HCT116 (cell line): ENCODE measurements at regions not wholly inside any gene's neighbourhood (a gene's known extent, or its start where the extent isn't known, plus 50 kb on each side); places are given as distances from the start of the nearest gene placed in this dataset.

ENCODE experiments used
- ATAC-seq: fragments of 200-7000 bp; cut with Tn5 transposase; 2 replicates; pipeline ENCODE4 v1.9.1; 2020; ENCODE audit warnings: mild to moderate bottlenecking, moderate library complexity
- BruUV-seq: library from RNA; stranded (reverse); fragments of 400-500 nt; replicated peaks from 2 replicates; lab custom pipeline; 2021; lab: Mats Ljungman, UMichigan
- CTCF ChIA-PET: fragments of 300-600 bp; sonication (Branson Sonifier 250); formaldehyde crosslinking; loops from one replicate; lab custom pipeline; 2021; ENCODE audit warnings: antibody characterized with exemption; lab: Charles Lee
- POLR2A ChIA-PET: fragments of 300-600, 350-600 bp; sonication (Branson Sonifier 250); formaldehyde crosslinking; loops from one replicate; lab custom pipeline; 2021; ENCODE audit warnings: antibody characterized with exemption; lab: Charles Lee
- RAD21 ChIA-PET, 2 experiments: fragments of 300-600 bp; sonication (Branson Sonifier 250); formaldehyde crosslinking; loops; one replicate each; lab custom pipeline; 2023; ENCODE audit warnings: low total read pairs in 2 of 2; ENCODE audit not compliant: uncharacterized antibody in 2 of 2, unreplicated experiment in 2 of 2, low non-redundant PET in 1 of 2; lab: Charles Lee
- DNase-seq: peaks from one replicate; pipeline ENCODE4 v3.0.0-alpha.2; 2010; ENCODE audit warnings: low read depth, low spot score
- H2AFZ ChIP-seq: fragments of 200-600 bp; shearing (Covaris generic), sonication (generic); 2 replicates; pipeline ENCODE4 v1.6.1; 2017; ENCODE audit warnings: low read depth, mixed run types, mixed read lengths, antibody characterized with exemption, low read length; ENCODE audit not compliant: poor library complexity, severe bottlenecking
- H3K27ac ChIP-seq: 2 replicates; pipeline ENCODE4 v1.5.1; 2012; ENCODE audit warnings: low read depth, low read length
- H3K27me3 ChIP-seq: fragments of 200-600 bp; sonication (generic); 2 replicates; pipeline ENCODE4 v1.6.1; 2016; ENCODE audit warnings: mixed run types, low read length, mixed read lengths; ENCODE audit not compliant: insufficient read depth
- H3K36me3 ChIP-seq, 2 experiments: fragments of 200-500 bp in 1 of 2; fragments of 200-600 bp in 1 of 2; sonication (Bioruptor generic) in 1 of 2; sonication (generic) in 1 of 2; 2 replicates each; pipeline versions ENCODE4 v1.5.1 to v1.6.1; 2014 to 2016; ENCODE audit warnings: low read length in 2 of 2, inconsistent platforms in 1 of 2, mixed read lengths in 1 of 2, mixed run types in 1 of 2; ENCODE audit not compliant: insufficient read depth in 2 of 2, control insufficient read depth in 1 of 2
- H3K4me1 ChIP-seq, 2 experiments: fragments of 200-600 bp in 1 of 2; sonication (generic) in 1 of 2; 2 replicates each; pipeline versions ENCODE4 v1.5.1 to v1.6.1; 2012 to 2017; ENCODE audit warnings: low read length in 2 of 2, inconsistent platforms in 1 of 2, mild to moderate bottlenecking in 1 of 2, mixed read lengths in 1 of 2, mixed run types in 1 of 2, moderate library complexity in 1 of 2; ENCODE audit not compliant: insufficient read depth in 2 of 2, control insufficient read depth in 1 of 2
- H3K4me2 ChIP-seq: fragments of 200-600 bp; sonication (generic); 2 replicates; pipeline ENCODE4 v1.6.1; 2017; ENCODE audit warnings: mixed run types, low read length, mixed read lengths
- H3K4me3 ChIP-seq, 2 experiments: fragments of 200-600 bp in 1 of 2; sonication (generic) in 1 of 2; replicated peaks in 1 of 2; 2 replicates each; pipeline ENCODE4 v1.5.1; 2011 to 2016; ENCODE audit warnings: low read length in 2 of 2, control low read depth in 1 of 2, low read depth in 1 of 2, mild to moderate bottlenecking in 1 of 2, mixed read lengths in 1 of 2, mixed run types in 1 of 2
- H3K79me2 ChIP-seq: fragments of 200-600 bp; sonication (generic); 2 replicates; pipeline ENCODE4 v1.6.1; 2017; ENCODE audit warnings: mild to moderate bottlenecking, mixed run types, low read length, moderate library complexity, mixed read lengths; ENCODE audit not compliant: insufficient read depth
- H3K9ac ChIP-seq: fragments of 200-600 bp; sonication (generic); 2 replicates; pipeline ENCODE4 v1.6.1; 2016; ENCODE audit warnings: low read length, mixed read lengths
- H3K9me2 ChIP-seq: fragments of 200-600 bp; sonication (generic), shearing (Covaris generic); 2 replicates; pipeline ENCODE4 v1.6.1; 2017; ENCODE audit warnings: mixed run types, mild to moderate bottlenecking, moderate library complexity; ENCODE audit not compliant: insufficient read depth
- H3K9me3 ChIP-seq, 2 experiments: fragments of 200-500 bp in 1 of 2; fragments of 200-600 bp in 1 of 2; sonication (Bioruptor generic) in 1 of 2; sonication (generic) in 1 of 2; 2 replicates each; pipeline ENCODE4 v1.6.1; 2014 to 2017; ENCODE audit warnings: low read length in 2 of 2, mixed read lengths in 2 of 2, inconsistent platforms in 1 of 2, low read depth in 1 of 2, mild to moderate bottlenecking in 1 of 2, mixed run types in 1 of 2, moderate library complexity in 1 of 2; ENCODE audit not compliant: control insufficient read depth in 1 of 2, insufficient read depth in 1 of 2
- H4K20me1 ChIP-seq: fragments of 200-600 bp; sonication (generic), shearing (Covaris generic); 2 replicates; pipeline ENCODE4 v1.6.1; 2017; ENCODE audit warnings: mixed run types, mild to moderate bottlenecking, moderate library complexity; ENCODE audit not compliant: insufficient read depth
- ATF3 ChIP-seq: IDR thresholded peaks from 2 replicates; pipeline ENCODE4 v1.6.1; 2012
- CBX3 ChIP-seq: IDR thresholded peaks from 2 replicates; pipeline ENCODE4 v1.6.1; 2012; ENCODE audit warnings: low read depth
- CEBPB ChIP-seq: IDR thresholded peaks from 2 replicates; pipeline ENCODE4 v1.6.1; 2012; ENCODE audit warnings: low read depth
- MAX ChIP-seq: IDR thresholded peaks from 2 replicates; pipeline ENCODE4 v1.6.1; 2012
- POLR2A ChIP-seq: IDR thresholded peaks from 2 replicates; pipeline ENCODE4 v1.7.0; 2011; ENCODE audit warnings: borderline replicate concordance; ENCODE audit not compliant: insufficient read depth, insufficient read length; ENCODE audit errors: extremely low read depth
- POLR2AphosphoS5 ChIP-seq: IDR thresholded peaks from 2 replicates; pipeline ENCODE4 v1.6.1; 2011; ENCODE audit warnings: mild to moderate bottlenecking, low read depth, low read length, moderate library complexity
- RAD21 ChIP-seq: IDR thresholded peaks from 2 replicates; pipeline ENCODE4 v1.6.1; 2012; ENCODE audit warnings: low read depth, mild to moderate bottlenecking
- REST ChIP-seq: IDR thresholded peaks from 2 replicates; pipeline ENCODE4 v1.6.1; 2012; ENCODE audit warnings: low read depth
- SIN3A ChIP-seq: IDR thresholded peaks from 2 replicates; pipeline ENCODE4 v1.6.1; 2012; ENCODE audit warnings: low read depth
- SP1 ChIP-seq: IDR thresholded peaks from 2 replicates; pipeline ENCODE4 v1.6.1; 2012; ENCODE audit warnings: low read depth
- SRF ChIP-seq: IDR thresholded peaks from 2 replicates; pipeline ENCODE4 v1.6.1; 2012; ENCODE audit warnings: low read depth
- TCF7L2 ChIP-seq: IDR thresholded peaks from 2 replicates; pipeline ENCODE4 v1.7.0; 2011; ENCODE audit warnings: borderline replicate concordance, inconsistent platforms; ENCODE audit not compliant: insufficient read depth, insufficient read length; ENCODE audit errors: extremely low read depth
- YY1 ChIP-seq: IDR thresholded peaks from 2 replicates; pipeline ENCODE4 v1.6.1; 2011; ENCODE audit warnings: low read length, low read depth, moderate library complexity, mild to moderate bottlenecking; ENCODE audit not compliant: insufficient replicate concordance; ENCODE audit errors: extremely low read depth
- ZBTB33 ChIP-seq: IDR thresholded peaks from 2 replicates; pipeline ENCODE4 v1.6.1; 2011; ENCODE audit warnings: mild to moderate bottlenecking, low read length, moderate library complexity; ENCODE audit not compliant: insufficient replicate concordance; ENCODE audit errors: extremely low read depth
- ZFX ChIP-seq: fragments of 450-650 bp; IDR thresholded peaks from 2 replicates; pipeline ENCODE4 v1.6.1; 2017
- ZNF274 ChIP-seq: fragments of 200-500 bp; sonication (Bioruptor generic); IDR thresholded peaks from 2 replicates; pipeline ENCODE4 v1.6.1; 2014; ENCODE audit warnings: mild to moderate bottlenecking, low read depth, low read length, inconsistent platforms
- intact Hi-C: fragments of 100-400 bp; cut with micrococcal nuclease; formaldehyde crosslinking; loops from 2 replicates; pipeline ENCODE4 v1.10.0; 2022
- TF ChIP-seq, protein P1 (sequence below), 3 experiments: fragments of 200-600 bp in 1 of 3; sonication (generic) in 1 of 3; IDR thresholded peaks in 2 of 3; conservative IDR thresholded peaks in 1 of 3; 2 replicates each; pipeline ENCODE4 v1.5.1; 2012 to 2017; ENCODE audit warnings: low read depth in 2 of 3, low read length in 2 of 3, antibody characterized with exemption in 1 of 3, borderline replicate concordance in 1 of 3, control low read depth in 1 of 3, mild to moderate bottlenecking in 1 of 3, mixed read lengths in 1 of 3, mixed run types in 1 of 3, moderate library complexity in 1 of 3; ENCODE audit not compliant: insufficient read depth in 1 of 3

DNA sequence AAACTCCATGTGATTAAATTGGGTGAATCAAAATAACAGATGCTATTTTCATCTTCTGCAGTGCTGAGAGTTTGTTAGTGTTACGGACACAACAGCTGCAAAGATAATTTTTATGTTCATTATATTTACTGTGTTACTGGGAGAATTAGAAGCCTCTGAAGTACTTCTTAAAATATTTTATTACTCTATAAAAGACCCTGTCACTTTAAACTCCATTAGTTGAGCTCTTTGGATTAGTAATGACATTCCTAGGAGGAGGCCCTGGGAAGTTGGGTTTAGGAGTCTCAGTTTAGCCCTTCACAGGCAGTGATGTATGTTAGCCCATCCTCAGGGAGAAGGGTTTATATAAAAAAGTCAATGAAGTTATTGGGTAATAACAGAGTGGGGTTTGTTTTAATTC, 596.7 kb downstream of the JRKL start:
- no peak overlapping the region for H3K9ac ChIP-seq
- H3K9me2 ChIP-seq: no peaks in the 10 kb centered on the region
- no peak overlapping the region for H3K4me2 ChIP-seq
- BruUV-seq: no TSS peak
- H3K9me3 ChIP-seq: peaks cover 0 to 5% of the 10 kb centered on the region in 2 experiments; a peak in 2 of 4 replicates
- no peaks in the 10 kb centered on the region for H3K4me1 ChIP-seq
- H3K27ac ChIP-seq: no peak overlapping the region
- TF ChIP-seq YY1 (no peak), SP1 (no peak), RAD21 (no peak), CEBPB (no peak), TCF7L2 (no peak), REST (no peak), ZBTB33 (no peak), SIN3A (no peak), SRF (no peak), ATF3 (no peak), ZNF274 (no peak), POLR2AphosphoS5 (no peak), MAX (no peak), CBX3 (no peak), POLR2A (no peak), ZFX (no peak)
- TF ChIP-seq, protein P1, sequence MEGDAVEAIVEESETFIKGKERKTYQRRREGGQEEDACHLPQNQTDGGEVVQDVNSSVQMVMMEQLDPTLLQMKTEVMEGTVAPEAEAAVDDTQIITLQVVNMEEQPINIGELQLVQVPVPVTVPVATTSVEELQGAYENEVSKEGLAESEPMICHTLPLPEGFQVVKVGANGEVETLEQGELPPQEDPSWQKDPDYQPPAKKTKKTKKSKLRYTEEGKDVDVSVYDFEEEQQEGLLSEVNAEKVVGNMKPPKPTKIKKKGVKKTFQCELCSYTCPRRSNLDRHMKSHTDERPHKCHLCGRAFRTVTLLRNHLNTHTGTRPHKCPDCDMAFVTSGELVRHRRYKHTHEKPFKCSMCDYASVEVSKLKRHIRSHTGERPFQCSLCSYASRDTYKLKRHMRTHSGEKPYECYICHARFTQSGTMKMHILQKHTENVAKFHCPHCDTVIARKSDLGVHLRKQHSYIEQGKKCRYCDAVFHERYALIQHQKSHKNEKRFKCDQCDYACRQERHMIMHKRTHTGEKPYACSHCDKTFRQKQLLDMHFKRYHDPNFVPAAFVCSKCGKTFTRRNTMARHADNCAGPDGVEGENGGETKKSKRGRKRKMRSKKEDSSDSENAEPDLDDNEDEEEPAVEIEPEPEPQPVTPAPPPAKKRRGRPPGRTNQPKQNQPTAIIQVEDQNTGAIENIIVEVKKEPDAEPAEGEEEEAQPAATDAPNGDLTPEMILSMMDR (IDR thresholded peaks at IDR 0.05 in 2 of 3, conservative IDR thresholded peaks at IDR 0.05 in 1 of 3; ENCODE audit: borderline replicate concordance in 1 of 3, insufficient read depth in 1 of 3, low read depth in 2 of 3, low read length in 2 of 3): no peak
- TF ChIP-seq, all 23 proteins: peak for 0
- Histone ChIP-seq H2AFZ (no peak overlapping the region), H3K36me3 (no peaks in the 10 kb centered on the region), H3K27me3 (no peaks in the 10 kb centered on the region), H4K20me1 (no peaks in the 10 kb centered on the region), H3K79me2 (no peaks in the 10 kb centered on the region), H3K4me3 (no peak overlapping the region)
- CTCF ChIA-PET: no interaction called here
- no peak for ATAC-seq
- DNase-seq: no peak
- intact Hi-C loops: no loop called here
- RAD21 ChIA-PET: no interaction called here
- POLR2A ChIA-PET: no interaction called here
